ENCODE measurements at regions not wholly inside any gene's neighbourhood (a gene's known extent, or its start where the extent isn't known, plus 50 kb on each side); places are given as distances from the start of the nearest gene placed in this dataset.
"Not testable (repeated sequence)": the region's sequence is repeated elsewhere in the genome, so short reads cannot be mapped to it uniquely, and the experiment has no call there.

DNA sequence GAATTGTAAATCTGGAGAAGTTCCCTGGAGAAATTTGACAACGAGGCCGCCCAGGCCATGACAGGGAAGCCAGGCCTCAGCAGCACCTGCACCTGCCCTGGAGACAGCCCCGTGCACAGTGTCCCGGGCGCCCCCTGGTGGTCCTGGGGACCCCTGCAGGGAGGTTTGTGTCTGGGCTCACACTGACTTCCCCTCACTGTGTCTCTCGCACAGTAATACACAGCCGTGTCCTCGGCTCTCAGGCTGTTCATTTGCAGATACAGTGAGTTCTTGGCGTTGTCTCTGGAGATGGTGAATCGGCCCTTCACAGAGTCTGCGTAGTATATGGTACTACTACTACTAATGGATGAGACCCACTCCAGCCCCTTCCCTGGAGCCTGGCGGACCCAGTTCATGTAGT lies 1201.6 kb downstream of the TMEM121 start:
- DNase-seq: not testable (repeated sequence)

GRCh38 chr14:106728611-106729010 lies 1202.2 kb downstream of the TMEM121 start:
- no peak for DNase-seq

GRCh38 chr14:106729551-106729950 lies 1203.2 kb downstream of the TMEM121 start:
- DNase-seq: no peak

- DNase-seq: no peak
These were observed 1207.4 kb downstream of the TMEM121 start for GRCh38 chr14:106733771-106734170.

GRCh38 chr14:106737021-106737420 lies 1210.6 kb downstream of the TMEM121 start:
- no peak for DNase-seq

GRCh38 chr14:106738075-106738474 lies 1211.7 kb downstream of the TMEM121 start:
- no peak for DNase-seq

- DNase-seq: not testable (repeated sequence)
These were observed 1212.3 kb downstream of the TMEM121 start for GRCh38 chr14:106738598-106739258.

DNA sequence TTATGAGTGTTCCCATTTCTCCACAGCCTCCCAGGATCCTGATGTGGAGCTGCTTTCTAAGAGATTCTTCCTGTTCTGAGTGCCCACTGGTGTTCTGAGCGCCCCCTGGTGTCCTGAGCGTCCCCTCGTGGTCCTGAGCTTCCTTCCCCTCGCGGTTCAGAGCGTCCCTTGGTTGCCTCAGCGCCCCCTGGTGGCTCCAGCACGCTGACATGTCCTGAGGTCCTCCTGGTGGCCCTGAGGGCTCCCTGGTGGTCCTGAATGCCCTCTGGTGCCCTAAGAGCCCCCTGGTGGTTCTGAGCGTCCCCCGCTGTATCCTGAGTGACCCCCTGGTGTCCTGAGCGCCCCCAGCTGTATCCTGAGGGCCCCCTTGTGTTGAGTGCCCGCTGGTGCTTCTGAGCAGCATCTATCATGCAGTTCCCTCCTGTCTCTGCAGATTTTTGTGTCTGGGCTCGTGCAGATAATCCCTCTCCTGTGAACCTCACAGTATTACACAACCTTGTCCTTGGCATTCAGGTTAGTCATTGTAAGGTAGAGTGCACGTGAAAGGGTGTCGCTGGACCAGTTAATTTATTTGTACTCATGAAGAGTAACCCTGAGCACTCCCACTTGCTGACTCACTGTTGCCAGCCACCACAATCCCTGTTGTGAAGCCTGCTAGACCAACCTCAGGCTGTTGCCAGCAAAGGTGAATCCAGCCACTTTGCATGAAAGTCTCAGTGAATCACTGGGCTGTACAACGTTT lies 1214.9 kb downstream of the TMEM121 start:
- DNase-seq: not testable (repeated sequence)

- DNase-seq: not testable (repeated sequence)
These were observed 1218.8 kb downstream of the TMEM121 start for GRCh38 chr14:106745016-106745767.

- not testable (repeated sequence) for DNase-seq
These were observed 1223.7 kb downstream of the TMEM121 start for GRCh38 chr14:106750089-106750488.

DNA sequence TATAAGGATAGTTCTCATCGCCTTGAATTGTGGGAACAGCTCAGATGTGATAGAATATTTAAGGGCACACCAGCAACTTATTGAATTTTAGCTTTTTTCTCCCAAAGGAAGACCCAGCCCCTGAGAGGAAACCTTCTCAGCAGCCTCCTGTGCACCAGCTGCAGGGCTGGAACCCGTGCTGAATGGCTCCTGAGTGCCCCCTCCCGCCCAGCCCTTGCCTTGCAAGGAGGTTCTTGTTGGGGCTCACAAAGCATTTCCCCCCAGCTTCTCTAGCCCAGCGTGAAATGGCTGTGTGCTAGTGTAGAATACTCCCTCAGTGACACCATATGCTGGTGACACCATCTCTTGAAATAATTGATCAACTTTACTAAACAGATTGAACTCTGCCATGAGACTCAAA lies 1227.4 kb downstream of the TMEM121 start:
- not testable (repeated sequence) for DNase-seq

DNA sequence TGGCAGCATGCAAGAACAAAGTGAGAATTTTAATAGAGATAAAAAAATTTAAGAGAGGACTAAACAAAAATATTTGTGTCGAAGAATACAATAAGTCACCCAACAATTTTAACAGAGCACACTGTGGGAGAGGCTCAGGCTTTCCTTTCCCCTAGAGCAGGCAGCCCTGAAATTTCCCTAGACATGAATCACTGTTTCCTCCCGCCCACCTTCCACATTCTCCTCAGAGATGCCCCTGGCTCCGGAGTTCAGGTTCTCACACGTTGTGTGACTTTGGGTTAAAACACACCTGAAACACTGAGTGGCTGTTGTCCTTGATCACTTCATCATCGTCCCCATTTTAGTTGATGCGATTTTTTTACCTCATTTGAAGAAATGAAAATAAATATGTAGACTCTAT lies 1231.1 kb downstream of the TMEM121 start:
- DNase-seq: not testable (repeated sequence)

- DNase-seq: not testable (repeated sequence)
These were observed 1235.8 kb downstream of the TMEM121 start for GRCh38 chr14:106761886-106762816.

GRCh38 chr14:106764968-106765369 lies 1238.6 kb downstream of the TMEM121 start:
- DNase-seq: not testable (repeated sequence)

GRCh38 chr14:106766145-106766544 lies 1239.8 kb downstream of the TMEM121 start:
- DNase-seq: no peak

GRCh38 chr14:106766551-106767277 lies 1240.3 kb downstream of the TMEM121 start:
- not testable (repeated sequence) for DNase-seq

GRCh38 chr14:106768230-106768629 lies 1241.8 kb downstream of the TMEM121 start:
- not testable (repeated sequence) for DNase-seq

DNA sequence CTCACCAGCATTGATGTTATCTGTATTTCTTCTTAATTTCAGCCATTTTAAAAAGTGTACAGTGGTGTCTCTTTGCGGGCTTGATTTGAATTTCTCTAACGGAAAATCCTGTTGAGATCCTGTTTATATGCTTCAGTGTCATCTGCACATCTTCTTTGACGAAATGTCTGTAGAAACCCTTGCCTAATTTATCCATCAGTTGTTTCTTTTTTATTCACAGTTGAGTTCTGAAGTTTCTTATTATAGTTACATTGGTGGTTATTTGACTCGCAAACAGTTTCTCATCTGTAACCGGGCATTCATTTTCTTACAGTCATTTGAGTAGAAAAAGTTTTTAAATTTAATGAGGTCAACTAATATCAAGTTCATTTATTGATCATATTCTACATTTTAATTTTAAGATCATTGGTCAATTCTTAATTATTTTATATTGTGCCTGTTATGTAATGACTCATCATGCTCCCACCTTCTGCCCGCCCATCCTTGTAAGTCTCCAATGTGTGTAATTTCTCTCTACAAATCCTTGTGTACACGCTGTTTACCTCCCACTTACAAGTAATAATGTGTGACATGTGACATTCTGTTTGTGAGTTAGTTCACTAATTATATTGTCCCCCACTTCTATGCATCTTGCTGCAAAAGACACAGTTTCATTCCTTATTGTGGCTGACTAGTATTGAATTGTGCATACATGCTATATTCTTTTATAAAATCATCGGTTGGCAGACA lies 1242.8 kb downstream of the TMEM121 start:
- not testable (repeated sequence) for DNase-seq

- not testable (repeated sequence) for DNase-seq
These were observed 1243.8 kb downstream of the TMEM121 start for GRCh38 chr14:106770158-106770672.

DNA sequence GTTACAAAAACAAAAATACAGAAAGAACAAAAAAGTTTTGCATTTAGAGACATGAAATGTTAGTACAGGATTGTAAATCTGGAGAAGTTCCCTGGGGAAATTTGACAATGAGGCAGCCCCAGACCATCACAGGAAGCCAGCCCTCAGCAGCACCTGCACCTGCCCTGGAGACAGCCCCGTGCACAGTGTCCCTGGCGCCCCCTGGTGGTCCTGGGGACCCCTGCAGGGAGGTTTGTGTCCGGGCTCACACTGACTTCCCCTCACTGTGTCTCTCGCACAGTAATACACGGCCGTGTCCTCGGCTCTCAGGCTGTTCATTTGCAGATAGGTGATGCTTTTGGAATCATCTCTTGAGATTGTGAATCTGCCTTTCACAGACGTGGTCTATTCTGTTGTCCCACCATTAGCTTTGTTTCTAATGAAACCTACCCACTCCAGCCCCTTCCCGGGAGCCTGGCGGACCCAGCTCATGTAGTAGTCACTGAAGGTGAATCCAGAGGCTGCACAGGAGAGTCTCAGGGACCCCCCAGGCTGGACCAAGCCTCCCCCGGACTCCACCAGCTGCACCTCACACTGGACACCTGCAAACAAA lies 1248.6 kb downstream of the TMEM121 start:
- DNase-seq: not testable (repeated sequence)

All from NCI-H524 treated with DMSO at 0.1 percent for 48 hours (cell line).